Amygdala (tissue), 56 donors: ENCODE measurements at regions not wholly inside any gene's neighbourhood (a gene's known extent, or its start where the extent isn't known, plus 50 kb on each side); places are given as distances from the start of the nearest gene placed in this dataset.
"Not testable (repeated sequence)": the region's sequence is repeated elsewhere in the genome, so short reads cannot be mapped to it uniquely, and the experiment has no call there.

Experiments used
- DNase-seq, 56 donors: peaks; one replicate each; lab custom pipeline; 2025; lab: John Stamatoyannopoulos, UW

DNA sequence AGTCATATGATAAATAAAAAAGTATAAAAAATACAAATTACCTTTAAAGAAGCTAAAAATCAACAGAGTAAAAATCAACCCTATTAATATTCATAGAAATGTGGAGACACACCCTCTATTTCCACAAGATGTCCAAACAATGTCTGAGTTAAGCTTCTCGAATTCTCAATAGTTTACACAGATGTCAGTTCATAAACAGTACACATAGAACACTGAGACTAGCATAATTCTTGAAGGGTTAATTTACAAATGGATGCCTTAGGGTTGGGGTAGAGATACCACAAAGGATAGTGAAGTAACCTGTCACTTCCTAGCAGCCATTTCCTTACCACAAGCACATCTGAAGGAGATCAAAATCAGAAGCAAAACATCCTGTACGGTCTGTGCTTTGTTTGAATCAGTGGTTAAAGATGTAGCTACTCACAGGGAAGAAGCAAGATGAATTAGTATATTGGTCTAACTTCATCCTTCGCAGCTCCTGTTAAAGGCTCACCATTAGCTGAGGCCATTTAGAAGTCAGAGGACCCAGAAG is 2393.9 kb downstream of the ARAP2 start:
- DNase-seq, result no peak

DNA sequence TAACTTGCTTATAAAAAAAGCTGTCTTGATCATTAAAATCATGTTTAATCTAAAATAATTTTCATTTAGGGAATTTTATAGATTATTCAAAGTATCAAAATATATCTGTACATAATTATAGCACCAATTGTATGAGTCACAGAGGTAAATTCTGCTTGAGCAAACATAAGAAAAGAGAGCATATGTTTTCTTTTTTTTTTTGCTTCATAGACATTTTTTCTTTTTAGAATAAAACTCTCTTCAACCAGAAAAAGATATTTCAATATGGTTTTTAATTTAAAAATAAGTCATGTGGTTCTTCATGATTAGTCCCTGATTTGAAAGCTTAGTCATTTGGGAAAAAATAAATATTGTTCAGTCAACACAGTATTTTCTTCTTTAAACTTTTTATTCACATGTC is 2390.6 kb downstream of the ARAP2 start:
- DNase-seq, result not testable (repeated sequence)

DNA sequence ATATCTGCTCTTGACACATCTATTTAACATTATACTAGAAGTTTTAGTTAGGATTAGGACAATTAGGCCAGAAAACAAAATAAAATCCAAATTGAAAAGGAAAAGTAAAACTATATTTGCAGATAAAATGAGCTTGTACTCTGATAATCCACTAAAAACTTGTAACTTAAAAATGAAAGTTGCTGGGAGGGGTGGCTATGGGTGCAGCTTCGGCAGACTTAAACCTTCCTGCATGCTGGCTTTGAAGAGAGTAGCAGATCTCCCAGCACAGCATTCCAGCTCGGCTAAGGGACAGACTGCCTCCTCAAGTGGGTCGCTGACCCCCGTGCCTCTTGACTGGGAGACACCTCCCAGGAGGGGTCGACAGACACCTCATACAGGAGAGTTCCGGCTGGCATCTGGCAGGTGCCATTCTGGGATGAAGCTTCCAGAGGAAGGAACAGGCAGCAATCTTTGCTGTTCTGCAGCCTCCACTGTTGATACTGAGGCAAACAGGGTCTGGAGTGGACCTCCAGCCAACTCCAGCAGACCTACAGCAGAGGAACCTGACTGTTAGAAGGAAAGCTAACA is 2379.9 kb downstream of the ARAP2 start:
- DNase-seq, result no peak

DNA sequence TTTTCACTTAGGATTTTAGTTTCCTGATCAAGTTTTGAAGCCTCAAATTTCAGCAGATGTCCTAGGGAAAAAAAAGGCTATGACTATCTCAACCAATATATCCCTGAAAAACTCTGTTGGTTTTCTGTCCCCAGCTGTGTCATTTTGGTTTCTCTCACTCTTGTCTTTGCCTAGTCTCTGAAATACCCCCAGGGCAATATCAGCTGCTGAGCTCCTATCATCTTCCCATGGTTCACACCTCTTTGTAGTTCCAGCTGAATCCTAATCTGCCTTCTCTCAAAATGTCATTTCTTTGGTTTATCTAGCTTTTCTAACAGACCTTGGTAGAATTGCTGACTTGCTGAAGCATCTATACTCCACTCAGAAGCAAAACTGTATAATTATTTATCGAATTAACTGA is 2370.5 kb downstream of the ARAP2 start:
- DNase-seq, result no peak

DNA sequence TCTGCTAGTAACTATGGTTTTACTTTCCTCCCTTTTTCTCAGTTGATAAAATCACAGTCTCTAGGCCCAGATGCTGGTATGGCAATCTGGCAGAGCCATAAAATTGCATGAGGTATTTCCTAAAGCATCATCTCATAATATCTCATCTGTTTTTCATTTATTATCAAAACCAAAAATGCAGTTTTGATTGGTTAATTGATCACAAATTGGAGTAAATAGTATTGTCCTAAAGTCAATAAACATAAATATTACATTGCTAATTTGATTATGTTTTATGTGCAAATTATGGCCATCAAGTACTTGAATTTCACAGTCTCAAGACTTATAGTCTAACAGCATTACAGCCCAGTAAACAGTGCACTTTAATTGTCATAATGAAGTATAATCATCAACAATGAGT is 2365.6 kb downstream of the ARAP2 start:
- no peak for DNase-seq

DNA sequence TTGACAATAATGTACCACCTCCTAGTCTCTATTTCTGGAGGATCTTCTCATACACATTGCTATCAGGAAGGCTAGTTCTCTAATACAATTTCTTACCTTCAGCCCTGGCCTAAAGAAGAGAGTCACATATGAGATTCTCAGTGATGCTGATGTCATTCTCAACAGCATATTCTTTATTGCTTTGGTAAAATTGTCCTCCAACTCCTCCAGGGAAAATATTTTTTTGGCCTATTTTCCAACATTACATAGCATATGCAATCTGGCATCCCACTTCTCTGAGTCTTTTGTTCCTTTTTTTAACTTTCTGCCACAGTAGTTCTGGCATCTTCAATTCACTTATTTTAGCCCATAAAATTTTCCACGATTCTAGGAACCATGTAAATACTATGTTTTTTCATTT is 2363.1 kb downstream of the ARAP2 start:
- no peak for DNase-seq

DNA sequence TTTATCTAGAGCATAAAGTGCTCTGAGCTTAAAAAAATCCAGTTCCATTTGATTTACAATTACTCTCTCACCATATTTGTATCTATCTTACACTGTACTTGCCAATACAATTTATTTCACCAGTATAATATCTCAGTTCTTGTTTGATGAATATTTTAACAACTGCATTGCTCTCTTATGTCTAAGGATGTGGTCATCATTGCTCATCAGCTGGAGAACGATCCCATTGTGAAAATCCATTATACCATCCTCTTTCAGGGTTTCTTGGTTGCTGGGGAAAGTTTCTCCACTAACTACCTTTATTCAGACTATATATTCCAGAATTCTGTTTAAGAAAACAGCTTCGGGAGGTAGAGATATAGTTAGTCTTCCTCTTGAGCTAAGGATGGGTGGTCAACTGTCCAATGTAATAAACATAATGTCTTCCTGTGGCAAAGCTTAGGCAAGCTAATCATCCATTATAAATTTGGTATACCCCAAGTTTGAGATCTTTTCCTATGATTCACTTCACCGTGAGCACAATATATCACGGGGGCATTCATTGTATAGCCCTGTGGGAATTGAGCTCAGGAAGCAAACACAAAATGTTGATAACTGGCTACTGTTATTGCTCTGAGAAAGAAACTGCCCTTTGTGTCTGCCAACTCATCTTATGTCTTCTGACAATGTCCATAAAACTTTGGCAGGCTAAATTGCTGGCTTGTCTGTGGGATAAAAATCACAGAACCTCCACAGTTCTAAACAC is 2361.9 kb downstream of the ARAP2 start:
- DNase-seq, result no peak

DNA sequence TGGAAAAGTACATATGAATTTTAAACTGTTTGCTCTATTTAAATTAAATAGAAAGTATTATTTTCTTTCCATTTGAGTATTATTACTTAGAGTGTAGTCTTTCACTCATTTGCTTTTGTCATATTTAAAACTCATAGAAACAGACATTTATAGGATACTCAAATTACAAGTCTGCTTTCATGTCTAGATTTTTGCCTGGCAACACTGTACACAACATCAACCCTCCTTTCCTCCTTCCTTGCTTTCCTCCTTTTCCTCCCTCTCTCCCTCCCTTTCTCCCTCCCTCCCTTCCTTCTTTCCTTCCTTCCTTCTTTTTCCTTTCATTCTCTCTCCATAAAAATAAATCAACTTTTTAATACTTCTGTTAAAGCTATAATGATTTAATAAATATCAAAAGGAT is 2361.2 kb downstream of the ARAP2 start:
- DNase-seq, result no peak

DNA sequence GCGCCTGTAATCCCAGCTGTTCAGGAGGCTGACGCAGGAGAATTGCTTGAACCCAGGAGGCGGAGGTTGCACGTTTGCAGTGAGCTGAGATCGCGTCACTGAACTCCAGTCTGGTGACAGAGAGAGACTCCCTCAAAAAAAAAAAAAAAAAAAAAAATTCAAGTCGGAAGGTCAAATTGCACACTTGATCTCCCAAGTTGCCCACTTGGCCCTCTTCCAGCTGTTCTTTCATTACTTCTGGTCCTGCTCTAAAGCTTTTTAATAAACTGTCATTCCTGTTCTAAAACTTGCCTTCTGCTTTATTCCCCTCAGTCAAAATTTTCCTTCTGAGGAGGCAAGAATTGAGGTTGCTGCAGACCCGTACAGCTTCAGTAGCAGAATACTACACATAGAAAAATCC is 2358.0 kb downstream of the ARAP2 start:
- DNase-seq, result no peak

GRCh38 chr4:33890841-33891240 is 2353.5 kb downstream of the ARAP2 start:
- no peak for DNase-seq

DNA sequence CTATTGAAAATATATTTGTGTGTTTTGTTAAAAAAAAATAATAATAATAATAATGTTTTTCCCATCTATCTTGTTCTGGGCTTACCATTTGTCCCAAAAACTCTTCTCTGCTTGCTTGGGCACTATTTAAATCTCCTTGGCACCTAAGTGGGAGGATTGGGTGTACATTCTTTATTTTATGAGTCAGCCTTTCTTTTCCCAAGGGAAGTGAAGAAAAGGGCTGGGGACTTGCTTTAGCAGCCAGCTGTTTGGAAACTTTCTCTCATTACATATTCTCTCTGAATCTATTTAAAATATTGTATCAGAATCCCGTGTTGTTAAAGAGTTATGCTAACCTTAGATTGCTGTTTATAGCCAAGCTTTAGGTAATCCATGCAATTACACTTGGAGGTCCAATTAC is 2332.4 kb downstream of the ARAP2 start:
- no peak for DNase-seq

- no peak for DNase-seq
Measured at GRCh38 chr4:33914386-33914785, 2329.9 kb downstream of the ARAP2 start.

- DNase-seq, result no peak
Measured at GRCh38 chr4:33923469-33923868, 2320.8 kb downstream of the ARAP2 start.

- no peak for DNase-seq
Measured at GRCh38 chr4:33924239-33924638, 2320.1 kb downstream of the ARAP2 start.

DNA sequence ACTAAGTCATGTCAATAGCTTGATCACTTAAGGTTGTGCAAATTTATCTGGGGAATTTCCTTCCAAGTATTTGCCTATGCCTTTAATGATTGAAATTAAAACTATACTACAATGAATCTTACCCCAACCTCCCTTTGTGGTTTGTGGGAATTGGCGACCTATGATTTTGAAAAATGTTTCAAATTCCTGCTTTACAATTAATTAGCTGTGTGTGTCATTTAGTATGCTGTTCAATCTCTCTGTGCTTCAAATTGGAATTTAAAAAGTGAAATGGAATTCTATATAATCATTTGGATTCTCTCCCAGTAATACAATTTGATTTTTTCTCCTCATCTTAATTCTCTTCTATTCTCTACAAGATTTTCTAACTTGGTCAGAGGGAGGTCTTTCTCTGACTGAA is 2319.5 kb downstream of the ARAP2 start:
- DNase-seq, result no peak

- DNase-seq, result no peak
Measured at GRCh38 chr4:33930497-33930896, 2313.8 kb downstream of the ARAP2 start.

GRCh38 chr4:33931026-33931425 is 2313.3 kb downstream of the ARAP2 start:
- DNase-seq, result no peak

DNA sequence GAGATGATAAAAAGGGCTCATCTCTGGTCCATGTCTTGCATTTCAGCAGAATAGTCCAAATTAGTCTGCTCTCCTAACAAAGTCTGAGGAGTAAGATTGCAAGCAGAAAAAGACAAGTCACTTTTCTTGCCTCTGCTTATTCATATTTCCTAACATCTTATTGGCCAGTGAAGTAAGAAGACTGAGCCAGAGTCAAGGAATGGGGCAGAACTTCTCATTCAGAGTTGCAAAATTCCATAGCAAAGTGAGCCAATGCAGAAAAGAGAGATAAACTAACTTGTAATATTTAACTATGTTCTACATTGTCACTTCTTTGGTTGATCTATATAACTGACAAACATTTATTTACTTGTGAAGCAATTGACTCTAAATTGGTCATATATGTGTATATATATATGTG is 2304.0 kb downstream of the ARAP2 start:
- DNase-seq, result no peak

GRCh38 chr4:33941854-33942253 is 2302.5 kb downstream of the ARAP2 start:
- no peak for DNase-seq

GRCh38 chr4:33948921-33949320 is 2295.4 kb downstream of the ARAP2 start:
- DNase-seq, result no peak

DNA sequence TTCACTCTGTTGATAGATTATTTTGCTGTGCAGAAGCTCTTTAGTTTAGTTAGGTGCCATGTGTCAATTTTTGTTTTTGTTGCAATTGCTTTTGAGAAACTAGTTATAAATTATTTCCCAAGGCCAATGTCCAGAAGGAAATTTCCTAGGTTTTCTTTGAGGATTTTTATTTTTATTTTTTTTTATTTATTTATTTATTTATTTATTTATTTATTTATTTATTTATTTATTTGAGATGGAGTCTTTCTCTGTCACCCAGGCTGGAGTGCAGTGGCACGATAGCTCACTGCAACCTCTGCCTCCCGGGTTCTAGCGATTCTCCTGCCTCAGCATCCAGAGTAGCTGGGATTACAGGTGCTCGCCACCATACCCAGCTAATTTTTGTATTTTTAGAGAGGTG is 2290.5 kb downstream of the ARAP2 start:
- DNase-seq, result not testable (repeated sequence)

DNA sequence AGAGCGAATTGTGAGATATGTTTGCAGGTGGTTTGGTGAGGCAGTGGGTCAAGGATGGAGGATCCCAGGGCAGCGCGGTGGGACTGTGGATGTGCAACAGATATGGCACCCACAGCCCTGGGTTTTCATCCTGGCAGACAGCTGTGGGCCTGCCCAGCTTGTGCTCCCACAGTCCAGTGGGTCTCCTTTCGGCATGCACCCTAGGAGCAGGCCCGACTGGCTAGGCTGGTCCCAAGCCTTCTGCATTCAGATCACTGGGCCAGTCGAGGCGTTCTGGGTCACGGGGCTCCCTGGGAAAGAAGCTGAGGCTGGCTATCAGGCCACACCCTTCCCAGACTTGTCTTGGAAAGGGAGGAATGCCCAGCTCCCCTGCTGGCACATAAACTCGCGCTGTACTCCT is 2289.6 kb downstream of the ARAP2 start:
- no peak for DNase-seq
